ENCODE measurements at regions not wholly inside any gene's neighbourhood (a gene's known extent, or its start where the extent isn't known, plus 50 kb on each side); places are given as distances from the start of the nearest gene placed in this dataset.

GRCh38 chr5:66306105-66306843 is 162.2 kb downstream of the SREK1 start:
- intact Hi-C loops (cut with micrococcal nuclease): no loop called here

GRCh38 chr5:66306844-66307315 is 162.8 kb downstream of the SREK1 start:
- intact Hi-C loops (cut with micrococcal nuclease): loop anchor here (1.0 kb wide), 2 partner anchors 450 to 557 kb away; no protein-coding TSS in a partner anchor

GRCh38 chr5:66307647-66308241 is 163.6 kb downstream of the SREK1 start:
- intact Hi-C loops (cut with micrococcal nuclease): loop anchor here (1.0 kb wide), 2 partner anchors 450 to 557 kb away; no protein-coding TSS in a partner anchor

GRCh38 chr5:66312266-66312665 is 168.2 kb downstream of the SREK1 start:
- intact Hi-C loops (cut with micrococcal nuclease): no loop called here

GRCh38 chr5:66315784-66316183 is 171.7 kb downstream of the SREK1 start:
- intact Hi-C loops (cut with micrococcal nuclease): no loop called here

- intact Hi-C loops (cut with micrococcal nuclease): no loop called here
Observed at GRCh38 chr5:66322786-66323528, 178.9 kb downstream of the SREK1 start.

- intact Hi-C loops (cut with micrococcal nuclease): no loop called here
Observed at GRCh38 chr5:66323529-66323895, 179.4 kb downstream of the SREK1 start.

- intact Hi-C loops (cut with micrococcal nuclease): no loop called here
Observed at GRCh38 chr5:66324357-66324756, 180.3 kb downstream of the SREK1 start.

DNA sequence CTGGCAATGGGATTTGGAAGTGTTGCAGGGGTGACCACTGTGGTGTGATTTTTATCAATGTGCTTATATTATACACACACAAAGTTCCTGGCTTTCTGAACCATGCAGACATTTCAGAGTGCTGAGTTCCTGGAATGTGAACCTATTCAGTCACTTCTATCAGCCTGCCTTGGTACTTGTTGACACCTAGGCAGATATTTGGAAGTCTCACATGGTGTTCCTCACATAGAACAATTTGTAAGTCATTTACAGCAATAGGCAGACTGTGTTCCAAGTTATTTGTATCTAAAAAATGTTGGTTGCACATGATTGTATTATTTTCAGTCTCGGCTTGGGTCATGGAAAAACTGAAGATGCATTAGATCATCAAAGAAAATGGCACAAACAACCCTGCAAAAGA is 182.2 kb downstream of the SREK1 start:
- intact Hi-C loops (cut with micrococcal nuclease): no loop called here

DNA sequence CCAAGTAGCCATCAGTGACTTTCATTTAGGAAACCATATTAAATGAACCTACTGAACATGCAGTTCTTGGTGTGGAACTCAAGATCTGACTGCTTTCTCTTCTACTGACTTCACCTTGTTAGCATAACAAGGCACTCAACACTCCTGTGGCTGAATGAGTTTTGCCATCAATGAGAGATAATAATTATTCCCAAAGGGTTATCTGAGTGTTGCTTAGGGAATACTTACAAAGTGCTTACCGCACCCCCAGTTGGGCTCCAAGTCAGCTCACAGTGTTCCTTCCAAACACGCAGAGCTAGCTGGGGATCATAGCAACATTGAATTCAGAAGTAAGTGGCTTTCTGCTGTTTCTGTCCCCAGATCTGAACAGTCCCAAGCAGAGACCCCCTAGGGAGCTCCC is 182.9 kb downstream of the SREK1 start:
- intact Hi-C loops (cut with micrococcal nuclease): no loop called here

GRCh38 chr5:66329078-66329477 is 185.0 kb downstream of the SREK1 start:
- intact Hi-C loops (cut with micrococcal nuclease): no loop called here

DNA sequence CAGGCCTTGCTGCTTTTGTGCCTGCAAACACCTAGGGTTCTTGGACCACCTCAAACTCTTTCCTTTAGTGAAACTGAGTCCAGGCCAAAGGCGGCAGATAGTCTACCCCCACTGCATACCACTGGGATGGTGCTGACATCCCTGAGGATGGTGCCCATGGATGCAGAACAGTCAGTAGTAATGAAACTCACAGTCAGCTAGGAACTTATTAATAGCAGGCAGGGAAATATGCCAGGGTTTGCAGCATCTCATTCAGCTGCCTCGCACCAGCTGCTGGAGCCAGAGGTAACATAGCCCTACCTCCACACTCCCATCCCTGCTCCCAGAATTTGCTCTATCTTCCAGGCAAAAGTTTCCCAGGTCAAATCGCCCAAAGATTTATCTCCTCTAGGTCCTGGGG is 189.1 kb downstream of the SREK1 start:
- intact Hi-C loops (cut with micrococcal nuclease): no loop called here

DNA sequence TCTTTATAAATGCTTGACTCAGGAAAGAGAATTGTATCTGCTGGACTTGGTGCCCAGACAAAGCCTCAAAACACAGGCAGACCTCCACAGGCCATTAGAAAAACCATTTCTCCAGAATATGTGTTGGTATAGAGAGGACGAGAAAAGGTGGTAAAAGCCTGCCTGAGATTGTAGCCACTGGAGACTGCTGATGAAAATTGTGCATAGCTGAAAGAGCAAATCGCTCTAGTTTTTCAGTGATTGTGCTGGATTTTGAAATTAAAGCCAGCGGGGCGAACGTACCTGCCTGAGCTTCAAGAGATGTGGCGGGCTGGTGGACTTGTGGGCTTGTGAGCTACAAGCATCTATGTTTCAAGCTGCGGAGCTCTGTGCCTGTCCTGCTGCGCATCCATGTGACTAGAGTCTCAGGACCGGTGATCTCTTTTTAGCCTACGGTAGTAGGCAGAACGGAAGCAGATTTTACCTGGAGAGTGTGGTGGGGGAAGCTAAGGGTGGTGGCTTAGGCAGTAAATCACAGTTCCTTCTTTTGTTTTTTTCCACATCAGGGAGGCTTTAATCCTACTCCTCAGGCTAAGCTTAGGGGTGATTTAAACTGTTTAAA is 193.6 kb downstream of the SREK1 start:
- intact Hi-C loops (cut with micrococcal nuclease): no loop called here

GRCh38 chr5:66338828-66339227 is 194.7 kb downstream of the SREK1 start:
- intact Hi-C loops (cut with micrococcal nuclease): no loop called here

- intact Hi-C loops (cut with micrococcal nuclease): no loop called here
Observed at GRCh38 chr5:66339896-66340295, 195.8 kb downstream of the SREK1 start.

- intact Hi-C loops (cut with micrococcal nuclease): no loop called here
Observed at GRCh38 chr5:66340786-66341185, 196.7 kb downstream of the SREK1 start.

- intact Hi-C loops (cut with micrococcal nuclease): no loop called here
Observed at GRCh38 chr5:66342341-66342880, 198.3 kb downstream of the SREK1 start.

- intact Hi-C loops (cut with micrococcal nuclease): no loop called here
Observed at GRCh38 chr5:66343370-66344071, 199.4 kb downstream of the SREK1 start.

GRCh38 chr5:66344544-66344943 is 200.4 kb downstream of the SREK1 start:
- intact Hi-C loops (cut with micrococcal nuclease): no loop called here

DNA sequence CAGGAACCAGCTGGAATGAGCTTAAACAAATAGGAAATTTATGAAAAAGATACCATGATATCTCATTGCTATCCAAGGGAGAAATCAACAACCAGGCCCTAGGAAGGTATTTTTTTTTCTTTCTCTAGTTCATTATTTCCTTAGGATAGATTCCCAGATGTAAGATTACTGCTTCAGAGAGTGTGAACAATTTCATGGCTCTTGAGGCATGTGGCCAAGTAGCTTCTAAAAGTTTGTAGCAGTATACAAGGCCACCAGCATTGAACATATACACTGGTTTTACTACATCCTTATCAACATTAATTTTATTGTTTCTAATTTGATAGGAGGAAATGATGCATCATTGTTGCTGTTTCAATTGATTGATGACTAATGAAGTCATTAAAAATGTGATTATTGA is 201.2 kb downstream of the SREK1 start:
- intact Hi-C loops (cut with micrococcal nuclease): no loop called here

DNA sequence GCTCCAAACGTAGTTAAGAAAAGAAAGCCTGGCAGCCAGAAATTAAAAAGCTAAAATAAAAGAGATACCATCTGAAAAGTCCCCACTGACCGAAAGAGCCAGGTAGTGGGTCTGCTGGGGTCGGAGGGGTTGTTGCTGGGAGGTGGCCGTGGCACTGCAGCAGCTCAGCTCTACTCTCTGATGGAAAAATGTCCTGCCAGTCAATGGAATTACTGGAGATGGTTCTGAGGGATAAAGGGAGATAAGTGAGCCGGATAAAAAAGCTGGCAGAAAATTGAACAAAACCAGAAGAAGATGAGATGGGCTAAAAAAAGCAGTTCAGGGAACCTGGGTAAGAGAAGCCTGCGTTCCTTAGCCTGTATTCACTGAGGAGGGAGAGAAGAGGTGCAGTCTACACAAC is 202.8 kb downstream of the SREK1 start:
- intact Hi-C loops (cut with micrococcal nuclease): no loop called here
